Testis (tissue), 2 donors: ENCODE measurements at regions not wholly inside any gene's neighbourhood (a gene's known extent, or its start where the extent isn't known, plus 50 kb on each side); places are given as distances from the start of the nearest gene placed in this dataset.

Source experiments
- CTCF ChIP-seq, 3 experiments: fragments of 450-650 bp in 2 of 3; fragments of 200-600 bp in 1 of 3; sonication (generic) in 1 of 3; IDR thresholded peaks; one replicate each; pipeline ENCODE4 v1.5.1; 2016 to 2019; ENCODE audit warnings: antibody characterized with exemption in 3 of 3, mild to moderate bottlenecking in 2 of 3, moderate library complexity in 1 of 3
- POLR2A ChIP-seq: fragments of 450-650 bp; IDR thresholded peaks from one replicate; pipeline ENCODE4 v1.6.1; 2017; ENCODE audit warnings: antibody characterized with exemption, mild to moderate bottlenecking, moderate library complexity

GRCh38 chrX:18098763-18099162 lies 121.9 kb downstream of the BEND2 start:
- TF ChIP-seq POLR2A (no peak), CTCF (IDR thresholded peaks at IDR 0.05) (no peak)
